GM18858 (cell line): ENCODE measurements at regions not wholly inside any gene's neighbourhood (a gene's known extent, or its start where the extent isn't known, plus 50 kb on each side); places are given as distances from the start of the nearest gene placed in this dataset.

ENCODE experiments used
- ATAC-seq: cut with Tn5 transposase; IDR thresholded peaks from one replicate; pipeline ENCODE4 v1.9.1; 2021; ENCODE audit not compliant: unreplicated experiment

GRCh38 chr11:128367573-128367972 lies 219.8 kb downstream of the ETS1 start:
- peak; percentile 40 for ATAC-seq

DNA sequence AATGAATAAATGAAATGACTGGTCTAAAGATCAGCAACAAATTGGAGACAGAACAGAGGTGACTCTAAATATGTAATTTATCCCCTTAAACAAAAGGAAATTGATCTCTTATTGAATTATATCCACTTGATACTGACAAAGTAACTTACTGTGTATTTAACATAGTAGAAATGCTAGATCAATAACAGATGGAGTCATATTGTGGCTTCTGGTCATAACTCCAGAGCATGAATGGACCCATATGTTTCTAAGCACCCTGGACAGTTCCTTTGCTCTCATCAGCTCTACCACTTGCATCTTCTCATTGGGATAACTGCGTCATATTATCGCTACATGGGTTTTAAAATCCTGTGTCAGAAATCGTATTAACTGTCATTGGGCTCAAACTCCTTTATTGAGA lies 222.3 kb downstream of the ETS1 start:
- ATAC-seq: no peak

- ATAC-seq: no peak
These were observed 225.8 kb downstream of the ETS1 start for GRCh38 chr11:128361451-128362020.

- no peak for ATAC-seq
These were observed 227.8 kb downstream of the ETS1 start for GRCh38 chr11:128359515-128359914.

DNA sequence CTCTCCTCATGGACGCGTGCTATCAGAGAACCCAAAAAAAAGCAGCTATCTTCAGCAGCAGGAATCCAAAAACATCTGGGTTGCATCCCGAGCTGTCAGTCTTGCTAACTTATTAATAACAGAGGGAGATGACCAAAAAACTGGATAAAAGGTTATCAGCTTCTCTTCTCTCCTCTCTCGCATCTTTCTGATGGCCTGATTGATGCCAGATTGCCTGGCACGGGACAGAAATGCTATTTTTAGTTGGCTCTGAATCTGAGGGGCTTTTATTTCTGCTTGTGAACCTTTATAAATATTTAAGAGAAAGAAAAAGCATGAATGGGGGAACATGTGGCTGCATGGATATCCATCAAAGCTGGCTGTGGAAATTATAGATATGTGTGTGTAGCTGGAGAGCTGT lies 230.3 kb downstream of the ETS1 start:
- ATAC-seq: no peak

- no peak for ATAC-seq
These were observed 231.8 kb downstream of the ETS1 start for GRCh38 chr11:128355558-128355957.

GRCh38 chr11:128354476-128354875 lies 232.9 kb downstream of the ETS1 start:
- ATAC-seq: no peak

GRCh38 chr11:128351168-128351567 lies 236.2 kb downstream of the ETS1 start:
- no peak for ATAC-seq

DNA sequence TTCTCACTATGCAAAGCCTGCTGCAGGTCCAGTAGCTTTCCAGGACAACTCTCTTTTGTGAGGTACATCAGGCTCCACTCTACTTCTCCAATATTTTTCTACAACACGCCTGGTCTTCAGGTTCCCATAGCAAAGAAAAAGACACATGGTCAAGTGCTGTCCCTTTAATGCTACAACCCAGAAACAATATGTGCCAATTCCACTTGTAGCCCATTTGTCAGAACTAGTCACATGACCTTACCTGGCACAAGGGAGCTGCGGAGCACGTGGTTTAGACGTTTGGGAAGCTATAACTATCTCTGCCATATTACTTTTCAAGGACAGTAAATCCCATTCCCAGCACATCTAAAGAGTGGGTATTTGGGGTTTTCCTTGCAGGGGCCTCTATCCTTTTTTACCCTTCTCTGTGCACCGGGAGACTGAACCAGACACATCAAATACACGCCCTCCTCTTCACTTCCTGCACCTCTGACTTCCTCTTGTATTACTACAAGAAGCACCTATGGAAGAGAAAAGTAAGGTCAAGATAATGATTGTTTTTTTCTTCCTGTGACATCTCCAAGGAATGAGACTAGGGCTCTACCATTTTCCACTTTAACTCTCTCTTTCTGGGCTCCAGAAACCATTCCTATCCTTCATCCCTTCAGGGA lies 237.6 kb downstream of the ETS1 start:
- ATAC-seq: no peak

DNA sequence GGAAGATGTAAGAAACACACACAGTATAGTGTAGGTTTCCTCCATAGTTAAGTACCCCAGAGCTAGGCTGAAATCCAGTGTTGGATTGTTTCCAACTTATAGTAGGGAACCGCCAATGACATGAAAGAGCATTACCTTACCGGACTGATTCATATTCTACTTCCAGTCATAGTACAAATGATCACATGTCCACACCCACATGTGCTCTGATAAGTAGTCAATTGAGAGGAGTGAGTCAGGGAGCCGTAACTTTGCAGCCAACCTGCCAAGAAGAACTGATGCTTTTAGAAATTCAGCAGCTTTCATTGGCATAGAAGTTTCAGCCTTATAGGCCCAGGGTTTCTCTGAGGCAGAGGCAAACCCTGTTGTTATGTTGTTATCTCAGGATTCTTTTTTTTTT lies 240.6 kb downstream of the ETS1 start:
- ATAC-seq: no peak

GRCh38 chr11:128345316-128345715 lies 242.0 kb downstream of the ETS1 start:
- ATAC-seq: no peak

DNA sequence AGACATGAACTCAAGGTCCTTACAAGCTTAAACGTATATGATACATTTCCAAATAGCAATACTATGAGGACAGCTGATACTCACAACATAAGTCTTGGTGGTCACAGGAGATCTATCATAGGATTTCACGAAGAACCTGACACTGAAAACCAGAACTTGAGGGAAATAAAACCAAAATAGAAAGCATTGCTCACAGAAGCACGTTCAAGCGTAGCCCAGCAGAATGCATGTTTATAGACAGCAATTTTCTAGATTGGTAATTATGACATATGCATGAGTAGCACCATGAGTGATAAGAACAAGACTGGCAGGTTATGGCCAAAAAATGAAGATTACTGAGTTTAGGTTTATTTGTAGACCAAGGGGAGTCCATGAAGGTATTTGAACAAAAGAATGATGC lies 243.5 kb downstream of the ETS1 start:
- ATAC-seq: no peak

GRCh38 chr11:128343135-128343514 lies 244.2 kb downstream of the ETS1 start:
- peak; percentile 18 for ATAC-seq

GRCh38 chr11:128342511-128343134 lies 244.7 kb downstream of the ETS1 start:
- ATAC-seq: peak; percentile 94

DNA sequence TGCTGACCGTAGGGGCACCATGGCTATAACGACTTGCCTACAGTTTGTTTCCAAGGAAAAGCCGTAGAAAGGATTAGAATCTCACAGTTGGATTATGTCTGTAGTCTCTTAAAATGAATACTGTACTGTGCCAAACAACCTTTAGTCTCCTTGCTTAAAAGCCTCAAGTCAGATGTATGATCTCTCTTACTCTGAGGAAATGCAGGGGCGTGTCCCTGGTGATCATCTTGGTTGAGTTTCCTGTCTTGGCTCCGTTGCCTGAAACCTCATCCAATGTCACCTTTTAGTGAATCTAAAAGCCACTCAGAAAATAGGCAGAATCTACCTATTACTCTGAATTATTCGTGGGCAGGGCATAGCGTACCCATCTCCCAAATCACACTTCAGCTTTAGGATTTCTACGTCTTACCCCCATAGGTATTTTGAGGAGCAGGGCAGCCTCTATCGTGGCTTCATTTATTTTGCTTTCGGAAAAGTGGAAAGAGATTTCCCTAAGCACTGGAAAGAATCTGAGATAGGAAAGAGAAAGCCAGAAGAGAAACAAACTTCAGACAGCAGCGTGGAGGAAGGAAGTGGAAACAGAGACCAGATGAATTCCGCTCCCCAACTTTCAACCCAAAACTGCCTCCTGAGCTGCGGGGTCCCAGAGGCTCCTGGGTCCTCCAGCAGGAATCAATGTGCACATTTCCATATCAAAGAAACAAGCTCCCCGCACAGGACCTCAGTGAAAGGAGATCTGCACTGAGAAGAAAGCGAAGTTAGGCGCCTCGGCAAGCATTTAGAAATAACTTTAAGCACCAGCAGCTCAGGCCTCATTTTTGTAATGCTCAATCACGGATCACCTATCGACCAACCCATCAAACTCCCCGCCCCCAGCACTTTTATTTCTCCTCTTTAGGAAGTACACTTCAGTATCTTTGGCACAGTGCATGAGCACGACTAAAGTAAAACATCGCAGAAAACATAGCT lies 245.8 kb downstream of the ETS1 start:
- ATAC-seq: no peak

- ATAC-seq: no peak
These were observed 247.6 kb downstream of the ETS1 start for GRCh38 chr11:128339792-128340191.

GRCh38 chr11:128338811-128339210 lies 248.5 kb downstream of the ETS1 start:
- ATAC-seq: no peak

- no peak for ATAC-seq
These were observed 251.2 kb downstream of the ETS1 start for GRCh38 chr11:128336203-128336602.

GRCh38 chr11:128335729-128336128 lies 251.6 kb downstream of the ETS1 start:
- no peak for ATAC-seq

DNA sequence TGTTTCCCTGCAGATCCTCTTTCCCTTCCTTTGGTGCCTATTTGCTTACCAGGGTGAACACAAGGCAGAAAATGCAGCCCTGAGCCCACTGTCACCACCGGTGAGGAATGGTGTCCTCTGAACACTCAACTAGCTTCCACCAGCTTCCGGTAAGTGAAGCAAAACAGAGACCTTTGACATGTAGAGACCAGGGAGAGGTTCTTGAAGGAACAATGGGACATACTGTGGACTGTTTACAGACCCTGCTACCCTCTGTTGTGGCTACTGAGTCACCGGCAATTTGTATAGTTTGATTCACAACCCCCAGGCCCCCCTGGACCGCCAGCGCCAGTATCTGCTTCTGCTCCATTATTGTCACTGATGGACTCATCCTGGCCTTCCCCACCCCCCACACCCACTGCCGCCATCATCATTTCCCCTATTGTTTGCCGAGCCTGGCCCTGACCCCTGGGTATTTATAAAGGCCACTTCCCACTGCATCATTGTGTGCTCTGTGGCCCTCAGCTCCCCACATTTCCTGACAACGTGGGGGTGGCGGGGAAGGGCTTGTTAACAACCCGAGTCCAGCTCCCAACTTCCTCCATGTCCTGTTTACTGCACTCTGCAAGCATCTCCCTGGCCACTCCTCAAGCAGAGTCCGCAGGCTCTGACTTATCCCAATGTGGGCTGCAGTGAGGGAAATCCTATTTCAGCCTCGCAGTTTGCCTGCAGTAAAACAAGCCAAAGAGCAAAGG lies 252.9 kb downstream of the ETS1 start:
- no peak for ATAC-seq

DNA sequence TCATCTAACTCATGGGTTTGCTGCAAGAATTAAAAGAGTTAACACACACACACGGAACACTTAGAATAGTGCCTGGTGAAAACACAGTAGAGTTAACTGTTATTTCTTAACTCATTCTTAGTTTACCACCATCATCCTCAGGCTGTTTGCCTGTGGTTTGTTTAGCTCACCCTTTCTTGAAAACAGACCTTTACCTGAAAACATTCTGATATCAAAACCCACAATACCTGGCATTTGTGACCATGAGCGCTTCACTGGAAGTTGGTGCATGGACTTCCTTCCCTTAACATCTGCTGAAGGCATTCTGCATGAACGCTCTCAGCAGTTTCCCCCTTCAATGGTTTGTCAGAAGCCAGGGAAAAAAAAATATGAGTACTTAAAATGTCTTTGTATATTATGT lies 256.0 kb downstream of the ETS1 start:
- no peak for ATAC-seq
